Motor neuron (in vitro differentiated cells): ENCODE measurements at regions not wholly inside any gene's neighbourhood (a gene's known extent, or its start where the extent isn't known, plus 50 kb on each side); places are given as distances from the start of the nearest gene placed in this dataset.
A peak's percentile ranks its signal among the peaks of the same experiment; 100 is the strongest.

Source experiments
- ATAC-seq, 8 experiments: fragments of 200-7000 bp; cut with Tn5 transposase; replicated peaks in 6 of 8; 2 replicates each; pipeline ENCODE4 v1.8.0; 2021; ENCODE audit warnings: mild to moderate bottlenecking in 8 of 8, moderate library complexity in 8 of 8
- H3K27ac ChIP-seq, 2 donors: fragments of 250-450 bp; sonication (Bioruptor Pico); 2 replicates each; pipeline ENCODE4 v1.9.0; 2021; ENCODE audit warnings: antibody characterized with exemption in 2 of 2, mild to moderate bottlenecking in 2 of 2, moderate library complexity in 1 of 2
- H3K4me1 ChIP-seq, 2 donors: fragments of 250-450 bp; sonication (Bioruptor Pico); replicated peaks in 1 of 2; 2 replicates each; pipeline ENCODE4 v1.6.1; 2021; ENCODE audit warnings: antibody characterized with exemption in 2 of 2, mild to moderate bottlenecking in 2 of 2, moderate library complexity in 1 of 2
- H3K4me3 ChIP-seq, 5 donors: fragments of 250-450 bp; sonication (Bioruptor Pico); 2 replicates each; pipeline ENCODE4 v1.9.0; 2021; ENCODE audit warnings: antibody characterized with exemption in 5 of 5, mild to moderate bottlenecking in 5 of 5, moderate library complexity in 4 of 5
- WGBS, 10 experiments: fragments of 450-650 bp; shearing (Covaris generic); methylation state at CpG; one replicate each; pipeline ENCODE4 v1.0.0; 2022; 5-methylcytosine and 5-hydroxymethylcytosine counted together
- in situ Hi-C, 9 experiments: fragments of 400-800 bp; cut with MboI; loops; one replicate each; pipeline ENCODE4 v1.15.0; 2021; ENCODE audit warnings: low sequenced_read_pairs in 9 of 9, low pct_unique_long_range_greater_than_20kb in 2 of 9; ENCODE audit not compliant: unreplicated experiment in 9 of 9

GRCh38 chr17:71057938-71058337 is 888.6 kb downstream of the KCNJ2 start:
- Histone ChIP-seq H3K4me3 (no peak overlapping the region), H3K27ac (no peak overlapping the region), H3K4me1 (peaks cover 0 to 1% of the 10 kb centered on the region in 2 donors)
- no peak for ATAC-seq
- in situ Hi-C loops, result no loop called here
- WGBS, 10 experiments, result 30 to 100% (median 85%) methylated on average over 1 to 5 of the region's 5 CpGs

GRCh38 chr17:71063127-71063526 is 893.8 kb downstream of the KCNJ2 start:
- H3K4me1 ChIP-seq, result peaks cover 0 to 26% of the 10 kb centered on the region in 2 donors
- WGBS, 10 experiments, result 13 to 100% (median 75%) methylated on average over 1 to 2 of the region's 2 CpGs; no CpG with 5 or more reads in 1 of the 10 experiments
- no peak for ATAC-seq
- in situ Hi-C loops, result no loop called here
- H3K4me3 ChIP-seq, result no peak overlapping the region
- no peak overlapping the region for H3K27ac ChIP-seq

GRCh38 chr17:71063559-71063958 is 894.2 kb downstream of the KCNJ2 start:
- WGBS, 10 experiments, result 0 to 96% (median 82%) methylated on average over 1 to 3 of the region's 3 CpGs; no CpG with 5 or more reads in 2 of the 10 experiments
- peaks cover 0 to 30% of the 10 kb centered on the region in 2 donors for H3K4me1 ChIP-seq

GRCh38 chr17:71067669-71068407 is 898.5 kb downstream of the KCNJ2 start:
- H3K27ac ChIP-seq, result no peak overlapping the region
- WGBS, 10 experiments, result 29 to 91% (median 50%) methylated on average over 1 to 9 of the region's 9 CpGs
- H3K4me3 ChIP-seq, result no peak overlapping the region
- peaks cover 0 to 29% of the 10 kb centered on the region in 2 donors for H3K4me1 ChIP-seq
- ATAC-seq, result peak in 4 of 8 experiments; percentile 27 to 79 (median 74)
- in situ Hi-C loops, result no loop called here

More at GRCh38 chr17:71063559-71063958, 894.2 kb downstream of the KCNJ2 start:
- in situ Hi-C loops, result no loop called here
- H3K4me3 ChIP-seq, result no peak overlapping the region
- ATAC-seq, result no peak
- H3K27ac ChIP-seq, result no peak overlapping the region

- no peak overlapping the region for H3K27ac ChIP-seq
- H3K4me3 ChIP-seq, result no peak overlapping the region
- peaks cover 0 to 24% of the 10 kb centered on the region in 2 donors for H3K4me1 ChIP-seq
- ATAC-seq, result no peak
- in situ Hi-C loops, result no loop called here
Measured at GRCh38 chr17:71068408-71068750, 899.0 kb downstream of the KCNJ2 start.

- in situ Hi-C loops, result no loop called here
- ATAC-seq, result no peak
- Histone ChIP-seq H3K4me3 (no peak overlapping the region), H3K4me1 (peaks cover 0 to 18% of the 10 kb centered on the region in 2 donors), H3K27ac (no peak overlapping the region)
- 83 to 100% (median 100%) methylated on average over 2 to 4 of the region's 4 CpGs; no CpG with 5 or more reads in 3 of the 10 experiments for WGBS, 10 experiments
Measured at GRCh38 chr17:71071041-71071440, 901.7 kb downstream of the KCNJ2 start.

GRCh38 chr17:71071837-71072236 is 902.5 kb downstream of the KCNJ2 start:
- Histone ChIP-seq H3K27ac (no peak overlapping the region), H3K4me1 (peaks cover 0 to 16% of the 10 kb centered on the region in 2 donors), H3K4me3 (no peak overlapping the region)
- in situ Hi-C loops, result no loop called here
- WGBS, 10 experiments, result 0 to 100% (median 73%) methylated on average over 1 to 10 of the region's 10 CpGs; no CpG with 5 or more reads in 3 of the 10 experiments
- peak in 5 of 8 experiments; percentile 25 to 100 (median 55) for ATAC-seq

- ATAC-seq, result no peak
Measured at GRCh38 chr17:71080937-71081336, 911.6 kb downstream of the KCNJ2 start.

GRCh38 chr17:71081666-71082065 is 912.3 kb downstream of the KCNJ2 start:
- ATAC-seq, result no peak
- Histone ChIP-seq H3K4me1 (no peaks in the 10 kb centered on the region), H3K4me3 (no peak overlapping the region), H3K27ac (no peak overlapping the region)
- in situ Hi-C loops, result loop anchor here in 1 of 9 experiments (25.0 kb wide), 3 partner anchors 319 to 419 kb away; no protein-coding TSS in a partner anchor

More at GRCh38 chr17:71080937-71081336, 911.6 kb downstream of the KCNJ2 start:
- WGBS, 10 experiments, result 63 to 90% (median 79%) methylated on average over 2 to 8 of the region's 11 CpGs; no CpG with 5 or more reads in 1 of the 10 experiments
- H3K4me3 ChIP-seq, result no peak overlapping the region
- H3K27ac ChIP-seq, result no peak overlapping the region
- no peaks in the 10 kb centered on the region for H3K4me1 ChIP-seq
- in situ Hi-C loops, result loop anchor here in 1 of 9 experiments (25.0 kb wide), 3 partner anchors 319 to 419 kb away; no protein-coding TSS in a partner anchor

- WGBS, 10 experiments, result 0 to 100% (median 66%) methylated on average over 1 to 5 of the region's 5 CpGs; no CpG with 5 or more reads in 1 of the 10 experiments
- H3K4me1 ChIP-seq, result no peaks in the 10 kb centered on the region
- H3K27ac ChIP-seq, result no peak overlapping the region
- peak in 2 of 8 experiments; percentile 21 to 22 for ATAC-seq
- in situ Hi-C loops, result loop anchor here in 1 of 9 experiments (25.0 kb wide), 3 partner anchors 322 to 422 kb away; no protein-coding TSS in a partner anchor
- H3K4me3 ChIP-seq, result no peak overlapping the region
Measured at GRCh38 chr17:71084219-71084618, 914.9 kb downstream of the KCNJ2 start.

- WGBS, 10 experiments, result 90 to 93% methylated on average over 3 of the region's 3 CpGs; no CpG with 5 or more reads in 8 of the 10 experiments
- H3K4me1 ChIP-seq, result no peaks in the 10 kb centered on the region
- no peak overlapping the region for H3K4me3 ChIP-seq
- no peak overlapping the region for H3K27ac ChIP-seq
- no peak for ATAC-seq
- in situ Hi-C loops, result loop anchor here in 1 of 9 experiments (25.0 kb wide), 3 partner anchors 323 to 423 kb away; no protein-coding TSS in a partner anchor
Measured at GRCh38 chr17:71084838-71085237, 915.5 kb downstream of the KCNJ2 start.

- ATAC-seq, result peak in 2 of 8 experiments; percentile 35 to 51
Measured at GRCh38 chr17:71085238-71086033, 916.1 kb downstream of the KCNJ2 start.

GRCh38 chr17:71089431-71089830 is 920.1 kb downstream of the KCNJ2 start:
- 0 to 60% (median 8%) methylated on average over 1 of the region's 1 CpG; no CpG with 5 or more reads in 2 of the 10 experiments for WGBS, 10 experiments
- no peak overlapping the region for H3K27ac ChIP-seq
- H3K4me1 ChIP-seq, result no peaks in the 10 kb centered on the region
- in situ Hi-C loops, result loop anchor here in 1 of 9 experiments (25.0 kb wide), 3 partner anchors 327 to 427 kb away; no protein-coding TSS in a partner anchor
- no peak for ATAC-seq
- H3K4me3 ChIP-seq, result no peak overlapping the region

More at GRCh38 chr17:71085238-71086033, 916.1 kb downstream of the KCNJ2 start:
- in situ Hi-C loops, result loop anchor here in 1 of 9 experiments (25.0 kb wide), 3 partner anchors 323 to 423 kb away; no protein-coding TSS in a partner anchor
- H3K4me1 ChIP-seq, result no peaks in the 10 kb centered on the region
- no peak overlapping the region for H3K27ac ChIP-seq
- WGBS, 10 experiments, result 29 to 75% (median 49%) methylated on average over 2 to 5 of the region's 5 CpGs; no CpG with 5 or more reads in 1 of the 10 experiments
- H3K4me3 ChIP-seq, result no peak overlapping the region
